HG03354 (cell line): ENCODE measurements at regions not wholly inside any gene's neighbourhood (a gene's known extent, or its start where the extent isn't known, plus 50 kb on each side); places are given as distances from the start of the nearest gene placed in this dataset.
"Not testable (repeated sequence)": the region's sequence is repeated elsewhere in the genome, so short reads cannot be mapped to it uniquely, and the experiment has no call there.

Source experiments
- ATAC-seq: cut with Tn5 transposase; IDR thresholded peaks from one replicate; pipeline ENCODE4 v1.9.1; 2021; ENCODE audit warnings: mild to moderate bottlenecking; ENCODE audit not compliant: unreplicated experiment, poor library complexity, severe bottlenecking

GRCh38 chr2:150699218-150699617 is 211.8 kb upstream of the RND3 start:
- ATAC-seq, result no peak

DNA sequence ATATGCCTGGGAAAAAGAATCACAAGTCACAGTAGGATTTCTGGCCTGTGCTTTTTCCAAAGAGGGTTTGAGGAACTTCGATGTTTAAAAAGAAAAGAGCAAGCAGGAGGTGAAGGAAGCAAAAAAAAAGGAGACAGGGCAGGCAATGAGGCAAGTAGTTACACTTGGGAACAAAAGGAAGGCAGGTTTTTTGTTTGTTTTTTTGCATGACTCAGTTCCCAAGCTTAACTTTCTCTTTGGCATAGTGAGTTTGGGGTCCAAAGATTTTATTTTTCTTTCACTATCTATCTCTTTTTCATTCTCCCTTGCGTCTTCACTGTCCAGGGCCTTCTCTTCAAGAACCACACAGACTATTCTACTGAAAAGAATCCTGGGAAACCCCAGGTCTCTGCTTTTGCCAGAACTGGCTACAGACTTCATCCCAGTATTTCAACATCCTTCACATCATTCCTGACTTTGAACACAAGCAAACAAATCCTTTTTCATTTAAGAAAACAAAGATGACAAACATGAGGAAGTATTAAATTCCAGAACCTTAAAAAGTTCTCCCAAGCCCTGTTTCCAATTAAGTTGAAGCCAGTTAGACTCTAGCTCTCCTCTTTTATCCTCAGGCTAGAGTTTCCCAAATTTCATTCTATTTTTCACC is 210.7 kb upstream of the RND3 start:
- no peak for ATAC-seq

GRCh38 chr2:150697596-150697995 is 210.1 kb upstream of the RND3 start:
- ATAC-seq, result no peak

GRCh38 chr2:150695451-150696135 is 208.1 kb upstream of the RND3 start:
- no peak for ATAC-seq

GRCh38 chr2:150693556-150693955 is 206.1 kb upstream of the RND3 start:
- ATAC-seq, result no peak

- no peak for ATAC-seq
These were observed 203.4 kb upstream of the RND3 start for GRCh38 chr2:150690870-150691269.

- no peak for ATAC-seq
These were observed 202.8 kb upstream of the RND3 start for GRCh38 chr2:150690261-150690660.

GRCh38 chr2:150689590-150689989 is 202.1 kb upstream of the RND3 start:
- no peak for ATAC-seq

DNA sequence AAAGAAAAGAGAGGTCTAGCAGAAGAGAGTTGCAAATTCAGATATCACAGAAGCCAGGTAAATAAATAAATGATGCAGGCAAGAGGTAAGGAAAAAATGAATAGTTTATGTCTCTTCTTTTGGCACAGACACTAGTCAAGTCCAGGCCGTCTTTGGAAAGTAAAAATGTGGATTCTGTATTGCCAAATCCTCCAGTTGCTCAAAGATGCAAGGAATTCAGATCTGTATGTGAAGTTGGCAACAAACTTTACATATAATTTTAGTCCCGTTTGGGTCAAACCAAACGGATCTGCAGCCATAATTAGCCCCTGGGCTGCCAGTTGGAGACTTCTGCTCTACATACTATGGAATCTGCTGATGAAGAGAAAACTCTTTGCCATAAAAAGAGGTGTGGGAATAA is 200.5 kb upstream of the RND3 start:
- ATAC-seq, result no peak

DNA sequence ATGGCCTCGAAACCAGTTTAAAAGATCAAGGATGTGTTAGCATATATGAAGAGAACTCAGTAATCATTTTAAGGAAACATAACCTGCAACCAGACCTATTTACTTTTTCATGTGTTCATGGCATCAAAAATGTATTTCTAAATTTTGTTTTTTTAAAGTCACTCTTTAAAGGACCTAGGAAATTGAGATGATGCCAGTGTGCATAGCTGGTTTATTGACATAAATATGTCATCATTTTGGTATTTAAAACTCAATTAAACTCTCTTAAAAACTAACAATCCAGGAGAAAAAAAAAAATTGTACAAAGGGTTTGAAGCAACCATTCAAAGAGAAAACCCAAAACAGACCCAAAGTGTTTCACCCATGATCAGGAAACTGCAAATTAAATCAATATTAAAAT is 198.9 kb upstream of the RND3 start:
- ATAC-seq, result no peak

- no peak for ATAC-seq
These were observed 193.8 kb upstream of the RND3 start for GRCh38 chr2:150681120-150681804.

- no peak for ATAC-seq
These were observed 192.1 kb upstream of the RND3 start for GRCh38 chr2:150679456-150680120.

- no peak for ATAC-seq
These were observed 190.1 kb upstream of the RND3 start for GRCh38 chr2:150677551-150677950.

GRCh38 chr2:150676747-150677383 is 189.4 kb upstream of the RND3 start:
- ATAC-seq, result no peak

DNA sequence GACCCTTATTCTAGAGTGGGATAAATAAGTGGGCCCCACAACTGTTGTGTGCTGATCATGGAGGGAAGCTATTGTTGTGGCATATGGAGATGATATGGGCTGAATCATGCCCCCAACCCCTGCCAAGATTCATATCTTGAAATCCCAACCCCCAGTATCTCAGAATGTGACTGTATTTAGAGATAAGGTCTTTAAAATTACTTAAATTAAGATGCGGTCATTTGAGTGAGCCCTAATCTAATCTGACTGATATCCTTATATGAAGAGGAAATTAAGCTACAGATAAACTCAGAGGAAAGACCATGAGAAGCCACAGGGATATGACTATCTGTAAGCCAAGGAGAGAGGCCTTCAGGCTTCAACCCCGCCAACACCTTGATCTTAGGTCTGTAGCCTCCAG is 188.3 kb upstream of the RND3 start:
- ATAC-seq, result no peak

DNA sequence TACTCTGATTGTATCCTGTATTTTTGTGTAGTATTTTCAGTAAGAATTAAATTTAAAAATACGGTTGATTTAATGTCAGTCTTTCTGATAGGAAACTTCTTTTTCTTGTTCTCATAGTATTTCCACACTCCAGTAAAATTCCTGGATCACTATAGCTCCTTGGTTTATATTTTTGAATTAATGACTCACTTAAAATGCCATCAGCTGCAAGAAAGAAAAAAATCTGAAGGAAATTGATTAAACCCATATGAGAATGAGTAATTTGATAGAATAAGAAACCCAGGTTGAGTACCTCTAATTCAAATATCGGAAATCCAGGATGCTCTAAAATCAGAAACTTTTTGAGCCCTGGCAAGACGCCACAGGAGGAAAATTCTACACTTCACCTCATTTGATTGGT is 186.8 kb upstream of the RND3 start:
- ATAC-seq, result no peak

GRCh38 chr2:150672311-150672710 is 184.8 kb upstream of the RND3 start:
- no peak for ATAC-seq

GRCh38 chr2:150669492-150669891 is 182.0 kb upstream of the RND3 start:
- no peak for ATAC-seq

GRCh38 chr2:150667039-150667438 is 179.6 kb upstream of the RND3 start:
- not testable (repeated sequence) for ATAC-seq

DNA sequence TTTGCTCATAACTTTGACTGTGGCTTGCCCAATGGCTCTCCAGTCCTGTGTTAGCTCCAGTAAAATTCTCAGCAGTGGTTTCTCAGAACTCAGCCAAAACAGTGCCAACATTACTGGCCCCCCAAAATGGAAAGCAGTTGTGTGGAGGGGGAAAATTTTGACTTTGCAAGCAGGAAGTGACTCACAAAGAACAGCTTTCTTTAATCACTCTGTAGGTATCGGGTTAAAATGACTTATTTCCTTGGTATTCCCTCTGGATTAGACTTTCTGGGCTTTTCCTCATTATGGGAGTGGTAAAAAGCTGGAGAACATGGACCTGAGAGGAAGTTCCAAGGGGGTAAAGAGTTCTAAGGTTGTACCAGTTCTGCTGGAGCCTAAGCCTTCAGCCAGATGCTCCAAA is 175.7 kb upstream of the RND3 start:
- no peak for ATAC-seq
